Panc1 (cell line): ENCODE measurements at regions not wholly inside any gene's neighbourhood (a gene's known extent, or its start where the extent isn't known, plus 50 kb on each side); places are given as distances from the start of the nearest gene placed in this dataset.

ENCODE experiments used
- CTCF ChIP-seq: fragments of 450-650 bp; IDR thresholded peaks from 2 replicates; pipeline ENCODE4 v1.5.1; 2017; ENCODE audit warnings: mild to moderate bottlenecking
- POLR2AphosphoS5 ChIP-seq: IDR thresholded peaks from 2 replicates; pipeline ENCODE4 v1.6.1; 2012; ENCODE audit warnings: mild to moderate bottlenecking, low read depth, low read length, moderate library complexity
- REST ChIP-seq, 2 experiments: IDR thresholded peaks; 2 replicates each; pipeline ENCODE4 v1.6.1; 2011 to 2012; ENCODE audit warnings: low read depth in 2 of 2, control low read depth in 1 of 2, low read length in 1 of 2, mild to moderate bottlenecking in 1 of 2, moderate library complexity in 1 of 2; ENCODE audit not compliant: insufficient read depth in 1 of 2
- SIN3A ChIP-seq: IDR thresholded peaks from 2 replicates; pipeline ENCODE4 v1.6.1; 2012; ENCODE audit warnings: low read depth, mild to moderate bottlenecking, low read length, moderate library complexity, borderline replicate concordance; ENCODE audit not compliant: insufficient read depth
- TCF7L2 ChIP-seq: IDR thresholded peaks from 2 replicates; pipeline ENCODE4 v1.6.1; 2011; ENCODE audit warnings: mild to moderate bottlenecking, low read depth, low read length, inconsistent platforms

- TF ChIP-seq CTCF (no peak), POLR2AphosphoS5 (no peak), TCF7L2 (no peak), REST (IDR thresholded peaks at IDR 0.05; ENCODE audit: insufficient read depth in 1 of 2, low read depth in 2 of 2, low read length in 1 of 2) (no peak), SIN3A (no peak)
Observed at GRCh38 chr1:212230329-212230728, 54.9 kb upstream of the PPP2R5A start.
